ENCODE measurements at regions not wholly inside any gene's neighbourhood (a gene's known extent, or its start where the extent isn't known, plus 50 kb on each side); places are given as distances from the start of the nearest gene placed in this dataset.

DNA sequence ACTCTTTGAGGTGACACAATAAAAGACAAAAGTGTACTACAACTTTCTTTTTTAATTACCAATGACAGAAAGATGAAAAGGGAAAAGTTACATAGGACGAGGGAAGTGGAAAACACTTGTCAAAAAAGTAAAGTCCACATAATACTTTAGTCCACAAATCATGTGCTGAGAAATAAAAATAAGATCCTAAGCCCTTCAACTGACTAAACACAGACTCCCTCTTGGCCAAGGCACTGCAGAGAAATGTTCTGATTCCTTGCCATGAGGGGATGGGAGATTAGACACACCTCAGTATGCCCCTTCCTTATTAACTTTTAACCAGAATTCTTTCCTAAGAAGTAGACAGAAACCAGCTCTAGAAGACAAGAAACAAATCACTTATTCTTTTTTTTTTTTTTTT lies 59.5 kb upstream of the TGFBR2 start:
- Histone ChIP-seq H3K79me2 (replicated peaks; ENCODE audit: insufficient read depth) (no peaks in the 10 kb centered on the region), H3K4me2 (no peak overlapping the region), H3K27me3 (ENCODE audit: insufficient read depth) (no peaks in the 10 kb centered on the region), H2AFZ (no peak overlapping the region), H4K20me1 (replicated peaks; ENCODE audit: insufficient read depth) (no peaks in the 10 kb centered on the region), H3K27ac (ENCODE audit: low read depth) (no peak overlapping the region), H3K4me1 (ENCODE audit: insufficient read depth) (peaks cover 30% of the 10 kb centered on the region), H3K36me3 (ENCODE audit: insufficient read depth) (no peaks in the 10 kb centered on the region), H3K9me2 (ENCODE audit: insufficient read depth) (peaks cover 10% of the 10 kb centered on the region), H3F3A (replicated peaks; ENCODE audit: low read depth) (peaks cover 4% of the 10 kb centered on the region; the same call in 1 of the 2 replicates), H3K4me3 (no peak overlapping the region)
- TF ChIP-seq, protein P1, sequence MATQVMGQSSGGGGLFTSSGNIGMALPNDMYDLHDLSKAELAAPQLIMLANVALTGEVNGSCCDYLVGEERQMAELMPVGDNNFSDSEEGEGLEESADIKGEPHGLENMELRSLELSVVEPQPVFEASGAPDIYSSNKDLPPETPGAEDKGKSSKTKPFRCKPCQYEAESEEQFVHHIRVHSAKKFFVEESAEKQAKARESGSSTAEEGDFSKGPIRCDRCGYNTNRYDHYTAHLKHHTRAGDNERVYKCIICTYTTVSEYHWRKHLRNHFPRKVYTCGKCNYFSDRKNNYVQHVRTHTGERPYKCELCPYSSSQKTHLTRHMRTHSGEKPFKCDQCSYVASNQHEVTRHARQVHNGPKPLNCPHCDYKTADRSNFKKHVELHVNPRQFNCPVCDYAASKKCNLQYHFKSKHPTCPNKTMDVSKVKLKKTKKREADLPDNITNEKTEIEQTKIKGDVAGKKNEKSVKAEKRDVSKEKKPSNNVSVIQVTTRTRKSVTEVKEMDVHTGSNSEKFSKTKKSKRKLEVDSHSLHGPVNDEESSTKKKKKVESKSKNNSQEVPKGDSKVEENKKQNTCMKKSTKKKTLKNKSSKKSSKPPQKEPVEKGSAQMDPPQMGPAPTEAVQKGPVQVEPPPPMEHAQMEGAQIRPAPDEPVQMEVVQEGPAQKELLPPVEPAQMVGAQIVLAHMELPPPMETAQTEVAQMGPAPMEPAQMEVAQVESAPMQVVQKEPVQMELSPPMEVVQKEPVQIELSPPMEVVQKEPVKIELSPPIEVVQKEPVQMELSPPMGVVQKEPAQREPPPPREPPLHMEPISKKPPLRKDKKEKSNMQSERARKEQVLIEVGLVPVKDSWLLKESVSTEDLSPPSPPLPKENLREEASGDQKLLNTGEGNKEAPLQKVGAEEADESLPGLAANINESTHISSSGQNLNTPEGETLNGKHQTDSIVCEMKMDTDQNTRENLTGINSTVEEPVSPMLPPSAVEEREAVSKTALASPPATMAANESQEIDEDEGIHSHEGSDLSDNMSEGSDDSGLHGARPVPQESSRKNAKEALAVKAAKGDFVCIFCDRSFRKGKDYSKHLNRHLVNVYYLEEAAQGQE (IDR thresholded peaks at IDR 0.05; ENCODE audit: unreplicated experiment), result no peak
- TF ChIP-seq, protein P2, sequence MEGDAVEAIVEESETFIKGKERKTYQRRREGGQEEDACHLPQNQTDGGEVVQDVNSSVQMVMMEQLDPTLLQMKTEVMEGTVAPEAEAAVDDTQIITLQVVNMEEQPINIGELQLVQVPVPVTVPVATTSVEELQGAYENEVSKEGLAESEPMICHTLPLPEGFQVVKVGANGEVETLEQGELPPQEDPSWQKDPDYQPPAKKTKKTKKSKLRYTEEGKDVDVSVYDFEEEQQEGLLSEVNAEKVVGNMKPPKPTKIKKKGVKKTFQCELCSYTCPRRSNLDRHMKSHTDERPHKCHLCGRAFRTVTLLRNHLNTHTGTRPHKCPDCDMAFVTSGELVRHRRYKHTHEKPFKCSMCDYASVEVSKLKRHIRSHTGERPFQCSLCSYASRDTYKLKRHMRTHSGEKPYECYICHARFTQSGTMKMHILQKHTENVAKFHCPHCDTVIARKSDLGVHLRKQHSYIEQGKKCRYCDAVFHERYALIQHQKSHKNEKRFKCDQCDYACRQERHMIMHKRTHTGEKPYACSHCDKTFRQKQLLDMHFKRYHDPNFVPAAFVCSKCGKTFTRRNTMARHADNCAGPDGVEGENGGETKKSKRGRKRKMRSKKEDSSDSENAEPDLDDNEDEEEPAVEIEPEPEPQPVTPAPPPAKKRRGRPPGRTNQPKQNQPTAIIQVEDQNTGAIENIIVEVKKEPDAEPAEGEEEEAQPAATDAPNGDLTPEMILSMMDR (conservative IDR thresholded peaks at IDR 0.05; ENCODE audit: low read depth in 2 of 2), result no peak
- TF ChIP-seq, protein P3, sequence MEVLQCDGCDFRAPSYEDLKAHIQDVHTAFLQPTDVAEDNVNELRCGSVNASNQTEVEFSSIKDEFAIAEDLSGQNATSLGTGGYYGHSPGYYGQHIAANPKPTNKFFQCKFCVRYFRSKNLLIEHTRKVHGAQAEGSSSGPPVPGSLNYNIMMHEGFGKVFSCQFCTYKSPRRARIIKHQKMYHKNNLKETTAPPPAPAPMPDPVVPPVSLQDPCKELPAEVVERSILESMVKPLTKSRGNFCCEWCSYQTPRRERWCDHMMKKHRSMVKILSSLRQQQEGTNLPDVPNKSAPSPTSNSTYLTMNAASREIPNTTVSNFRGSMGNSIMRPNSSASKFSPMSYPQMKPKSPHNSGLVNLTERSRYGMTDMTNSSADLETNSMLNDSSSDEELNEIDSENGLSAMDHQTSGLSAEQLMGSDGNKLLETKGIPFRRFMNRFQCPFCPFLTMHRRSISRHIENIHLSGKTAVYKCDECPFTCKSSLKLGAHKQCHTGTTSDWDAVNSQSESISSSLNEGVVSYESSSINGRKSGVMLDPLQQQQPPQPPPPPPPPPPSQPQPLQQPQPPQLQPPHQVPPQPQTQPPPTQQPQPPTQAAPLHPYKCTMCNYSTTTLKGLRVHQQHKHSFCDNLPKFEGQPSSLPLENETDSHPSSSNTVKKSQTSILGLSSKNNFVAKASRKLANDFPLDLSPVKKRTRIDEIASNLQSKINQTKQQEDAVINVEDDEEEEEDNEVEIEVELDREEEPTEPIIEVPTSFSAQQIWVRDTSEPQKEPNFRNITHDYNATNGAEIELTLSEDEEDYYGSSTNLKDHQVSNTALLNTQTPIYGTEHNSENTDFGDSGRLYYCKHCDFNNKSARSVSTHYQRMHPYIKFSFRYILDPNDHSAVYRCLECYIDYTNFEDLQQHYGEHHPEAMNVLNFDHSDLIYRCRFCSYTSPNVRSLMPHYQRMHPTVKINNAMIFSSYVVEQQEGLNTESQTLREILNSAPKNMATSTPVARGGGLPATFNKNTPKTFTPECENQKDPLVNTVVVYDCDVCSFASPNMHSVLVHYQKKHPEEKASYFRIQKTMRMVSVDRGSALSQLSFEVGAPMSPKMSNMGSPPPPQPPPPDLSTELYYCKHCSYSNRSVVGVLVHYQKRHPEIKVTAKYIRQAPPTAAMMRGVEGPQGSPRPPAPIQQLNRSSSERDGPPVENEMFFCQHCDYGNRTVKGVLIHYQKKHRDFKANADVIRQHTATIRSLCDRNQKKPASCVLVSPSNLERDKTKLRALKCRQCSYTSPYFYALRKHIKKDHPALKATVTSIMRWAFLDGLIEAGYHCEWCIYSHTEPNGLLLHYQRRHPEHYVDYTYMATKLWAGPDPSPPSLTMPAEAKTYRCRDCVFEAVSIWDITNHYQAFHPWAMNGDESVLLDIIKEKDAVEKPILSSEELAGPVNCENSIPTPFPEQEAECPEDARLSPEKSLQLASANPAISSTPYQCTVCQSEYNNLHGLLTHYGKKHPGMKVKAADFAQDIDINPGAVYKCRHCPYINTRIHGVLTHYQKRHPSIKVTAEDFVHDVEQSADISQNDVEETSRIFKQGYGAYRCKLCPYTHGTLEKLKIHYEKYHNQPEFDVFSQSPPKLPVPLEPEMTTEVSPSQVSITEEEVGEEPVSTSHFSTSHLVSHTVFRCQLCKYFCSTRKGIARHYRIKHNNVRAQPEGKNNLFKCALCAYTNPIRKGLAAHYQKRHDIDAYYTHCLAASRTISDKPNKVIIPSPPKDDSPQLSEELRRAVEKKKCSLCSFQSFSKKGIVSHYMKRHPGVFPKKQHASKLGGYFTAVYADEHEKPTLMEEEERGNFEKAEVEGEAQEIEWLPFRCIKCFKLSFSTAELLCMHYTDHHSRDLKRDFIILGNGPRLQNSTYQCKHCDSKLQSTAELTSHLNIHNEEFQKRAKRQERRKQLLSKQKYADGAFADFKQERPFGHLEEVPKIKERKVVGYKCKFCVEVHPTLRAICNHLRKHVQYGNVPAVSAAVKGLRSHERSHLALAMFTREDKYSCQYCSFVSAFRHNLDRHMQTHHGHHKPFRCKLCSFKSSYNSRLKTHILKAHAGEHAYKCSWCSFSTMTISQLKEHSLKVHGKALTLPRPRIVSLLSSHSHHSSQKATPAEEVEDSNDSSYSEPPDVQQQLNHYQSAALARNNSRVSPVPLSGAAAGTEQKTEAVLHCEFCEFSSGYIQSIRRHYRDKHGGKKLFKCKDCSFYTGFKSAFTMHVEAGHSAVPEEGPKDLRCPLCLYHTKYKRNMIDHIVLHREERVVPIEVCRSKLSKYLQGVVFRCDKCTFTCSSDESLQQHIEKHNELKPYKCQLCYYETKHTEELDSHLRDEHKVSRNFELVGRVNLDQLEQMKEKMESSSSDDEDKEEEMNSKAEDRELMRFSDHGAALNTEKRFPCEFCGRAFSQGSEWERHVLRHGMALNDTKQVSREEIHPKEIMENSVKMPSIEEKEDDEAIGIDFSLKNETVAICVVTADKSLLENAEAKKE (CRISPR knock-in tag; IDR thresholded peaks at IDR 0.05), result no peak
- TF ChIP-seq EZH2 (IDR thresholded peaks at IDR 0.05; ENCODE audit: low read depth, unreplicated experiment) (no peak), STAT1 (IDR thresholded peaks at IDR 0.05; ENCODE audit: unreplicated experiment) (no peak), EZH2phosphoT487 (IDR thresholded peaks at IDR 0.05; ENCODE audit: unreplicated experiment) (no peak), CREB1 (CRISPR knock-in tag; IDR thresholded peaks at IDR 0.05; ENCODE audit: low read depth) (no peak), NANOG (IDR thresholded peaks at IDR 0.05; ENCODE audit: borderline replicate concordance) (no peak), JUNB (IDR thresholded peaks at IDR 0.05; ENCODE audit: unreplicated experiment) (no peak), ZNF331 (CRISPR knock-in tag; IDR thresholded peaks at IDR 0.05; ENCODE audit: low read depth) (no peak), ZNF114 (CRISPR knock-in tag; IDR thresholded peaks at IDR 0.05) (no peak), POLR2AphosphoS5 (IDR thresholded peaks at IDR 0.05; ENCODE audit: low read depth) (no peak)
- TF ChIP-seq, protein P4, sequence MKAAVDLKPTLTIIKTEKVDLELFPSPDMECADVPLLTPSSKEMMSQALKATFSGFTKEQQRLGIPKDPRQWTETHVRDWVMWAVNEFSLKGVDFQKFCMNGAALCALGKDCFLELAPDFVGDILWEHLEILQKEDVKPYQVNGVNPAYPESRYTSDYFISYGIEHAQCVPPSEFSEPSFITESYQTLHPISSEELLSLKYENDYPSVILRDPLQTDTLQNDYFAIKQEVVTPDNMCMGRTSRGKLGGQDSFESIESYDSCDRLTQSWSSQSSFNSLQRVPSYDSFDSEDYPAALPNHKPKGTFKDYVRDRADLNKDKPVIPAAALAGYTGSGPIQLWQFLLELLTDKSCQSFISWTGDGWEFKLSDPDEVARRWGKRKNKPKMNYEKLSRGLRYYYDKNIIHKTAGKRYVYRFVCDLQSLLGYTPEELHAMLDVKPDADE (IDR thresholded peaks at IDR 0.05), result no peak
- Mint-ChIP-seq H3K4me1 (peaks cover 38% of the 10 kb centered on the region), H3K9me3 (peaks cover 16% of the 10 kb centered on the region; the same call in 2 of the 3 replicates), H3K36me3 (ENCODE audit: low read depth) (peaks cover 23% of the 10 kb centered on the region), H3K27ac (no peak overlapping the region), H3K4me3 (no peak overlapping the region), H3K27me3 (ENCODE audit: insufficient read depth, low read depth, poor library complexity) (peaks cover 6% of the 10 kb centered on the region)
- no peak for ATAC-seq
- DNase-seq (ENCODE audit: low spot score), result no peak

All from GM23338 (cell line).